ENCODE measurements at regions not wholly inside any gene's neighbourhood (a gene's known extent, or its start where the extent isn't known, plus 50 kb on each side); places are given as distances from the start of the nearest gene placed in this dataset.

GRCh38 chr6:169165561-169166300 lies 87.9 kb downstream of the THBS2 start:
- no peak for DNase-seq

GRCh38 chr6:169164986-169165385 lies 88.7 kb downstream of the THBS2 start:
- no peak for DNase-seq

GRCh38 chr6:169164451-169164850 lies 89.2 kb downstream of the THBS2 start:
- no peak for DNase-seq

GRCh38 chr6:169163411-169163901 lies 90.2 kb downstream of the THBS2 start:
- no peak for DNase-seq

- DNase-seq = no peak
Observed at GRCh38 chr6:169162752-169163407, 90.8 kb downstream of the THBS2 start.

- no peak for DNase-seq
Observed at GRCh38 chr6:169162249-169162648, 91.4 kb downstream of the THBS2 start.

- DNase-seq = no peak
Observed at GRCh38 chr6:169161572-169162167, 92.0 kb downstream of the THBS2 start.

- no peak for DNase-seq
Observed at GRCh38 chr6:169160855-169161560, 92.6 kb downstream of the THBS2 start.

GRCh38 chr6:169160091-169160854 lies 93.4 kb downstream of the THBS2 start:
- no peak for DNase-seq

- no peak for DNase-seq
Observed at GRCh38 chr6:169159331-169159730, 94.3 kb downstream of the THBS2 start.

GRCh38 chr6:169158691-169159090 lies 95.0 kb downstream of the THBS2 start:
- DNase-seq = no peak

- DNase-seq = no peak
Observed at GRCh38 chr6:169158174-169158573, 95.5 kb downstream of the THBS2 start.

- DNase-seq = no peak
Observed at GRCh38 chr6:169157197-169158148, 96.2 kb downstream of the THBS2 start.

GRCh38 chr6:169156793-169157147 lies 96.9 kb downstream of the THBS2 start:
- no peak for DNase-seq

- no peak for DNase-seq
Observed at GRCh38 chr6:169156108-169156792, 97.4 kb downstream of the THBS2 start.

- no peak for DNase-seq
Observed at GRCh38 chr6:169155481-169155880, 98.2 kb downstream of the THBS2 start.

- no peak for DNase-seq
Observed at GRCh38 chr6:169153401-169153800, 100.2 kb downstream of the THBS2 start.

- DNase-seq = no peak
Observed at GRCh38 chr6:169146521-169146920, 107.1 kb downstream of the THBS2 start.

- DNase-seq = no peak
Observed at GRCh38 chr6:169145991-169146501, 107.6 kb downstream of the THBS2 start.

GRCh38 chr6:169145496-169145895 lies 108.2 kb downstream of the THBS2 start:
- DNase-seq = no peak

GRCh38 chr6:169144356-169144755 lies 109.3 kb downstream of the THBS2 start:
- no peak for DNase-seq

Data from midbrain (tissue), 1 donor.